Mesodermal cell (in vitro differentiated cells): ENCODE measurements at regions not wholly inside any gene's neighbourhood (a gene's known extent, or its start where the extent isn't known, plus 50 kb on each side); places are given as distances from the start of the nearest gene placed in this dataset.
"Not testable (repeated sequence)": the region's sequence is repeated elsewhere in the genome, so short reads cannot be mapped to it uniquely, and the experiment has no call there.

Source experiments
- H3K27ac ChIP-seq: 2 replicates; pipeline ENCODE4 v1.7.0; 2013; ENCODE audit warnings: mild to moderate bottlenecking, low read depth, low read length, moderate library complexity; ENCODE audit not compliant: severe bottlenecking
- H3K36me3 ChIP-seq: 2 replicates; pipeline ENCODE4 v1.7.1; 2013; ENCODE audit warnings: mild to moderate bottlenecking, low read length, moderate library complexity; ENCODE audit not compliant: control insufficient read depth, insufficient read depth
- H3K4me1 ChIP-seq: one replicate; pipeline ENCODE4 v1.7.1; 2013; ENCODE audit warnings: mild to moderate bottlenecking, low read length; ENCODE audit not compliant: insufficient read depth, control insufficient read depth, poor library complexity, severe bottlenecking
- H3K4me3 ChIP-seq: 2 replicates; pipeline ENCODE4 v1.7.0; 2013; ENCODE audit warnings: low read length, control low read depth, mild to moderate bottlenecking; ENCODE audit not compliant: insufficient read depth, poor library complexity, severe bottlenecking; ENCODE audit errors: extremely low read depth
- H3K9me3 ChIP-seq: 2 replicates; pipeline ENCODE4 v1.7.1; 2013; ENCODE audit warnings: mild to moderate bottlenecking, low read length, moderate library complexity; ENCODE audit not compliant: control insufficient read depth
- WGBS, 2 experiments: methylation state at CpG; one replicate each; pipeline ENCODE4 v1.1.5; 2013; ENCODE audit warnings: missing lambda C conversion rate in 2 of 2; ENCODE audit not compliant: insufficient coverage in 2 of 2; 5-methylcytosine and 5-hydroxymethylcytosine counted together

- no peaks in the 10 kb centered on the region for H3K36me3 ChIP-seq
- 100% methylated on average over 1 of the region's 2 CpGs; no CpG with 5 or more reads in 1 of the 2 experiments for WGBS, 2 experiments
- no peak overlapping the region for H3K4me3 ChIP-seq
- no peaks in the 10 kb centered on the region for H3K9me3 ChIP-seq
- no peaks in the 10 kb centered on the region for H3K4me1 ChIP-seq
- H3K27ac ChIP-seq, result no peak overlapping the region
Observed at GRCh38 chr7:10460474-10460873, 513.2 kb upstream of the PHF14 start.

DNA sequence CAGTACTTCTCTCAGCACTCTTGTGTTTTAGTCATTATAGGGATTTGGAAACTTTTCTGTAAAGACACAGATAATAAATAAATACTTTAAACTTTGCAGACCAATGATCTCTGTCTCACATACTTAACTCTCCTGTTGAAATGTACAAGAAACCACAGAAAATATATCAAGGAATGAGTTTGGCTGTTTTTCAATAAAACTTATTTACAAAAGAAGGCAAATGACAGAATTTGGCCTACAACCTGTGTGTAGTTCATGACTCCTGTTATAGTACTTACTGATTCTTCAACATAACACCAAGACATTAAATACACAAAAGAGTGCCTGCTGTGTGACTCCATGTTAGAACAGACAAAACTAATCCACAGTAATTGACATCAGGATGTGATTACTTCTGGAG lies 510.0 kb upstream of the PHF14 start:
- Histone ChIP-seq H3K27ac (no peak overlapping the region), H3K9me3 (no peaks in the 10 kb centered on the region), H3K36me3 (no peaks in the 10 kb centered on the region), H3K4me3 (no peak overlapping the region), H3K4me1 (no peaks in the 10 kb centered on the region)

- not testable (repeated sequence) for H3K9me3 ChIP-seq, H3K27ac ChIP-seq, H3K4me1 ChIP-seq, H3K36me3 ChIP-seq, H3K4me3 ChIP-seq
- WGBS, 2 experiments, result no CpG with 5 or more reads among the region's 30 CpGs
Observed at GRCh38 chr7:10465536-10465935, 508.1 kb upstream of the PHF14 start.

GRCh38 chr7:10468908-10469307 lies 504.8 kb upstream of the PHF14 start:
- H3K4me1 ChIP-seq, result no peaks in the 10 kb centered on the region
- WGBS, 2 experiments, result 100% methylated on average over 1 of the region's 6 CpGs; no CpG with 5 or more reads in 1 of the 2 experiments

GRCh38 chr7:10469476-10469875 lies 504.2 kb upstream of the PHF14 start:
- Histone ChIP-seq H3K9me3 (no peaks in the 10 kb centered on the region), H3K4me1 (no peaks in the 10 kb centered on the region), H3K36me3 (no peaks in the 10 kb centered on the region), H3K27ac (no peak overlapping the region), H3K4me3 (no peak overlapping the region)
- no CpG with 5 or more reads among the region's 7 CpGs for WGBS, 2 experiments

More at GRCh38 chr7:10468908-10469307, 504.8 kb upstream of the PHF14 start:
- Histone ChIP-seq H3K36me3 (no peaks in the 10 kb centered on the region), H3K4me3 (no peak overlapping the region), H3K27ac (no peak overlapping the region), H3K9me3 (no peaks in the 10 kb centered on the region)

DNA sequence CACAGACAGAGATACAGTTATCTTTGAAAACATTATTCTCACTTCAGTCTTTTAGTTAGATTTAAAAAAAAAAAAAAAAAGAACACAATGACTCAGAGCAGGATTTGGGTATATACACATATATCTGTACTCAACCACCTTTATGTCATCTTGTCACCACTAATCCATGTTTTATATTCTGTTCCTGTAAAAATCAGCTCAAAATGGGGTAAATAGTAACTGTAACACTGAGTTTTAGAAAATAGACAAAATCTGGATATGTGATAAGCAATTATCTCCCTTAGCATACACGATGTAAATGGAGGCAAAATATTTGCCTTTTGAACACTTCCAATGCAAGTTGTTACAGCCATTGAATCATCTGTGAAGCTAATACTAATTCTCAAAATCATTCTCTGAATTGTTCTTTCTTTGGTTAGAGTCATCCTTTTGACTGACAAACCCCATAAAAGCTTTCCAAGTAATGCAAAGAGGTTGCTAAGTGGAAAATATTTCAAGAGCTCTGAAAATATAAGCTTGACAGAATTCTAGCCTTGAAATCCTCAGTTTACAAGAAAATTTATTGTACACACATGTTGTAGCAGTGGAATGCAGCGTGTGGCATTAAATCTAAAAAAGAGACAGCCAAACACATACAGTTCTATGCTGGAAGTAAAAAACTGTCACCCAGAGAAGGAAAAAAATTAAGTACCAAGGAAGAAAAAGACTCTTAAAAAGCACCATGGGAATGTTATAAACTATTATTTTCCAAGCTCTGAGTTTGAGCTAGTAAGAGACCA lies 502.2 kb upstream of the PHF14 start:
- Histone ChIP-seq H3K4me1 (no peaks in the 10 kb centered on the region), H3K4me3 (no peak overlapping the region), H3K36me3 (no peaks in the 10 kb centered on the region), H3K9me3 (no peaks in the 10 kb centered on the region), H3K27ac (no peak overlapping the region)
- WGBS, 2 experiments, result 80% methylated on average over 1 of the region's 2 CpGs; no CpG with 5 or more reads in 1 of the 2 experiments

- H3K36me3 ChIP-seq, result no peaks in the 10 kb centered on the region
- no peaks in the 10 kb centered on the region for H3K9me3 ChIP-seq
- no peaks in the 10 kb centered on the region for H3K4me1 ChIP-seq
- 100% methylated on average over 1 of the region's 3 CpGs; no CpG with 5 or more reads in 1 of the 2 experiments for WGBS, 2 experiments
- no peak overlapping the region for H3K27ac ChIP-seq
- H3K4me3 ChIP-seq, result no peak overlapping the region
Observed at GRCh38 chr7:10472115-10472514, 501.6 kb upstream of the PHF14 start.

DNA sequence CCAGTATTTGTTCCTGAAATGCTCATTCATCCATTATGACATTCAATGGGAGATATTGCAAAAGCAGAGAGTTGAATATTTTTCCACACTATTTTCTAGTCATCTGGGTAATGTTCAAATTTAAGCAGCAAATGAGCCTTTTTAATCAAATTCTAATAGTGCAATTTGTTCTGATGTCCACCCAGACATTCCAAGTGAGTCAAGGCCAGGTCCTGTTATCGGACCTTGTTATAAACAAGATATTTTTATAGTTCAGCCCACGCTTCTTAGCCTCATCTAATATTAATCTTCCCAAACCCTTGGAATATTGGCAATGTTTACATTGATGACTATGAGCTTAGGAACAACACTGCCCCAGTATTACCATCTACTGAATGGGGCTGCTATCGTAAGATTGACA lies 500.1 kb upstream of the PHF14 start:
- Histone ChIP-seq H3K27ac (no peak overlapping the region), H3K9me3 (no peaks in the 10 kb centered on the region), H3K4me1 (no peaks in the 10 kb centered on the region), H3K4me3 (no peak overlapping the region), H3K36me3 (no peaks in the 10 kb centered on the region)
- 83% methylated on average over 1 of the region's 3 CpGs; no CpG with 5 or more reads in 1 of the 2 experiments for WGBS, 2 experiments

- no peak overlapping the region for H3K4me3 ChIP-seq
- H3K27ac ChIP-seq, result no peak overlapping the region
- H3K36me3 ChIP-seq, result no peaks in the 10 kb centered on the region
- no peaks in the 10 kb centered on the region for H3K4me1 ChIP-seq
- no CpG with 5 or more reads among the region's 3 CpGs for WGBS, 2 experiments
- H3K9me3 ChIP-seq, result no peaks in the 10 kb centered on the region
Observed at GRCh38 chr7:10474048-10474447, 499.6 kb upstream of the PHF14 start.

DNA sequence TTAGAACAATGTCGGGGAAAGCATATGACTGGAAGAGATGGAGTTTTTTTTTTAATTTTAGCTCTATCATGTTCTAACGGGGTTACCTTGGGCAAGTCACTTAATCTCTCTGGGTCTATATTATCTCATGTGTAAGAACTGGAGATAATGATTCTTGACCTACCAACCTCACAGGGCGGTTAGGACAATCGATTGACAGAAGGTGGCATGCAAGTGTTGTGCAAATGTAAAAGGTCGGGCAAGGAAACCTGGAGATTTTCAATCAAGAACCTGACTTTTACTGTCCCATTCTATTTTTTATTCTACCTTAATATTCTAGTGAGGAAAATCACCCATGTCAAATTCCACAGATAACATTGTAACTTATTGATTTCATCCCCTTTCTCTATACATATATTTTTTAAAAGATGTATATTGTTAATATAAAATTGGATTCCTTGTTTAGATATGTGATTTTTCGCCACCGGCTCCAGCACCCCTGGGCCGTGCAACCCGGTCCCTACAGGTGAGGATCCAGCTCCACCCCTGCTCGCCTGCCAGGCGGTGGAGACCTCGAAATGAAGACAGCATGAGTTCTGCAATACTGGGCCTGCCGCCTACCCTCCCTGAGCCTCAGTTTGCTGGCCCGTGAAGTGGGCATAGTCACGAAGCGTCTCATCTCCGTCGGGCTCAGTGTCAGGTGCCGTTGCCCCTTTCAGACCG lies 497.6 kb upstream of the PHF14 start:
- Histone ChIP-seq H3K4me3 (no peak overlapping the region), H3K9me3 (no peaks in the 10 kb centered on the region), H3K4me1 (no peaks in the 10 kb centered on the region), H3K27ac (no peak overlapping the region), H3K36me3 (no peaks in the 10 kb centered on the region)
- WGBS, 2 experiments, result 87 to 92% methylated on average over 13 to 15 of the region's 20 CpGs

DNA sequence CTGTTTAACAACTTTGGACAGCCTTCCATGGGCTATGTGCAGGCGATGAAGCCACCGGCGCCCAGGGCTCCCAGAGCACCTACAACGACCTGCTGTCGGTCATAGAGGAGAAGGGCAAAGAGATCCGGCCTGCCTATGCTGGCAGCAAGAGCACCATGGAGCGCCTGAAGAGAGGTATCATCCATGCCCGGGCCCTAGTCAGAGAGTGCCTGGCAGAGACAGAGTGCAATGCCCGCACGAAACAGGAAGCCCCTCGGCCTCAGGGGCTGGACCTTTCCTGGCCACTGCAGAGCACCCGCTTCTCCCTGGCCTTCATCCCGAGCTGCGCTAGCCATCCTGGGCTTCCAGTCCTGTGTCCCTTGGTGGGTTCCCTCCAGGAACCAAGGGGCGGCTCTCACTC lies 497.0 kb upstream of the PHF14 start:
- Histone ChIP-seq H3K27ac (no peak overlapping the region), H3K36me3 (no peaks in the 10 kb centered on the region), H3K9me3 (no peaks in the 10 kb centered on the region), H3K4me1 (no peaks in the 10 kb centered on the region), H3K4me3 (no peak overlapping the region)
- 87 to 94% methylated on average over 12 to 15 of the region's 15 CpGs for WGBS, 2 experiments
